ENCODE measurements at regions not wholly inside any gene's neighbourhood (a gene's known extent, or its start where the extent isn't known, plus 50 kb on each side); places are given as distances from the start of the nearest gene placed in this dataset.

DNA sequence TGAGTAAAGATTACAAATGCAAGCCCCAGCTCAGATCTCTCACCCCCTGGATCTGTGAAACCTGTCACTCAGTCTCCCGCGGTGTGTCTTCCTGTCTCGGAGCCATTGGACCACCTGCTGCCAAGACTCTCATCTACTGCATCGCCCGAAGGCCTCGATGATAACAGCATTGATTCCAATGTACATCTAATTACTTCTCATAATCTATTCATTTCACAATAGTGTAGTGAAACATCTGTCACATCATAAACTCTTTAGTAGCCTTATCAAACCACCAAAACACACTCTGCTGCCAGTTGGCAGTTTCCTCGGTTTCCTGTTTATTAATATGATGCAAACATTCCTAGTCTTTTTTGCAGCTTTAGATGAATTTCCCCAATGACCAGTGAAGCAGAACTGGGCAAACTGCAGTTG is 220.3 kb downstream of the POU4F1 start:
- DNase-seq (ENCODE audit: low read depth), result no peak
- no peak overlapping the region for H3K4me3 ChIP-seq (ENCODE audit: low read depth, low read length)
- TF ChIP-seq, protein P1, sequence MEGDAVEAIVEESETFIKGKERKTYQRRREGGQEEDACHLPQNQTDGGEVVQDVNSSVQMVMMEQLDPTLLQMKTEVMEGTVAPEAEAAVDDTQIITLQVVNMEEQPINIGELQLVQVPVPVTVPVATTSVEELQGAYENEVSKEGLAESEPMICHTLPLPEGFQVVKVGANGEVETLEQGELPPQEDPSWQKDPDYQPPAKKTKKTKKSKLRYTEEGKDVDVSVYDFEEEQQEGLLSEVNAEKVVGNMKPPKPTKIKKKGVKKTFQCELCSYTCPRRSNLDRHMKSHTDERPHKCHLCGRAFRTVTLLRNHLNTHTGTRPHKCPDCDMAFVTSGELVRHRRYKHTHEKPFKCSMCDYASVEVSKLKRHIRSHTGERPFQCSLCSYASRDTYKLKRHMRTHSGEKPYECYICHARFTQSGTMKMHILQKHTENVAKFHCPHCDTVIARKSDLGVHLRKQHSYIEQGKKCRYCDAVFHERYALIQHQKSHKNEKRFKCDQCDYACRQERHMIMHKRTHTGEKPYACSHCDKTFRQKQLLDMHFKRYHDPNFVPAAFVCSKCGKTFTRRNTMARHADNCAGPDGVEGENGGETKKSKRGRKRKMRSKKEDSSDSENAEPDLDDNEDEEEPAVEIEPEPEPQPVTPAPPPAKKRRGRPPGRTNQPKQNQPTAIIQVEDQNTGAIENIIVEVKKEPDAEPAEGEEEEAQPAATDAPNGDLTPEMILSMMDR (IDR thresholded peaks at IDR 0.05; ENCODE audit: control insufficient read depth, extremely low read depth, insufficient read depth), result no peak

DNA sequence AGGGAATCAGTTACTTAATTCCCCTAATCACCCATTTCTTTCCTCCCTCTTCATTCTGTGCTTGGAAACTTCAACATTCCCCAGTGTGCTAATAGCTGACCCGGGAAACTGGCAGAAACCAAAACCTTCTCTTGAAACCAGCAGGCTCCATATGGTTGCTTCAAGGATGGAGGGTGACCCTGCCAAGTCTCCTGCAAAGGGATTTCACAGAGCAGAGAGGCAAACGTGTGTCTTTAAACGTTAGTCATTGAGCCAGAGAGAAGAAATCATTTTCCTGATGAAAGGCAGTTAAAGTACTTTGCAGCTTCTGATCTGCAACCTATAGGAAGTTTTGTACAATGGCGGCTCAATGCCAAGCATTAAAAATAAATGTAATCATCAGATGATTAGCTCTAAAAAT is 220.9 kb downstream of the POU4F1 start:
- DNase-seq (ENCODE audit: low read depth), result no peak
- TF ChIP-seq, protein P1 (IDR thresholded peaks at IDR 0.05; ENCODE audit: control insufficient read depth, extremely low read depth, insufficient read depth), result no peak
- H3K4me3 ChIP-seq (ENCODE audit: low read depth, low read length), result no peak overlapping the region

- TF ChIP-seq, protein P1 (IDR thresholded peaks at IDR 0.05; ENCODE audit: control insufficient read depth, extremely low read depth, insufficient read depth), result no peak
- DNase-seq (ENCODE audit: low read depth), result no peak
- H3K4me3 ChIP-seq (ENCODE audit: low read depth, low read length), result no peak overlapping the region
Observed at GRCh38 chr13:78376822-78377221, 226.5 kb downstream of the POU4F1 start.

- H3K4me3 ChIP-seq (ENCODE audit: low read depth, low read length), result no peak overlapping the region
- TF ChIP-seq, protein P1 (IDR thresholded peaks at IDR 0.05; ENCODE audit: control insufficient read depth, extremely low read depth, insufficient read depth), result no peak
- DNase-seq (ENCODE audit: low read depth), result no peak
Observed at GRCh38 chr13:78376033-78376432, 227.3 kb downstream of the POU4F1 start.

DNA sequence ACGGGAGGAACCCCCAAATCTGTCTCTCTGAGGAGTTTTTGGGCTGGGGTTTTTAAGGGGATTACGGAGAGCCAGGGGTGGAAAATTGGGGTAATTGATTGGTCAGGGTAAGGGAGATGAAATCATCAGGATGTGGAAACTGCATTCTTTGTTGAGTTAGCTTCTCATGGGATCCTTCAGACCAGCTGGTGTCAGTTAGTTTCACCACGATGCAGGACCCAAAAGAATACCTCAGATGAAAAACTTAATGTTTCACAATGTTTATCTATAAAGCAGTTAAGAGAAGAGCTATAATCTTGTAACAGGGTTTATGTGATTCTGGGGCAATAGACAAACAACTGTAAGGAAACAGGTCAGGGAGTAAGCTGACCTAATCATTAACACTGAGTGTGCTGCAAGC is 230.8 kb downstream of the POU4F1 start:
- H3K4me3 ChIP-seq (ENCODE audit: low read depth, low read length), result no peak overlapping the region
- TF ChIP-seq, protein P1 (IDR thresholded peaks at IDR 0.05; ENCODE audit: control insufficient read depth, extremely low read depth, insufficient read depth), result no peak
- peak; percentile 77 for DNase-seq (ENCODE audit: low read depth)

DNA sequence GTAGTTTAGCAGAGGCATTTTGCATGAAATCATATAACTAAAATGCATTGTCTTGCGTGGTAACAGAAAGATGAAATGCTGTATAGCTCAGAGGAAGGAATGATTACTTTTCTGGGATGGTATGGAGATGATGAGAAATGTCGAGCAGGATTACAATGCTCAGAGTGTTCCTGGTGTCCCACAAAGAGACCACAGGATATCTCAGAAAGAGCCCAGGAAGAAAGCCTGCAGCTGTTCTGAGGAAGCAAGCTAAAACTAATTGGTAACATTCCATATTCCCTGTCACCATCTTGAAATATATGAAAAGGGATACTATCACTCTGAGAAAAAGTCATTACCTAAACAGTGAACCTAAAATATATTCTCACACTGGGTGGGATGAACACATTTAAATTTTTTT is 233.1 kb downstream of the POU4F1 start:
- TF ChIP-seq, protein P1 (IDR thresholded peaks at IDR 0.05; ENCODE audit: control insufficient read depth, extremely low read depth, insufficient read depth), result no peak
- no peak for DNase-seq (ENCODE audit: low read depth)
- H3K4me3 ChIP-seq (ENCODE audit: low read depth, low read length), result no peak overlapping the region

GRCh38 chr13:78364711-78365110 is 238.6 kb downstream of the POU4F1 start:
- DNase-seq (ENCODE audit: low read depth), result no peak
- TF ChIP-seq, protein P1 (IDR thresholded peaks at IDR 0.05; ENCODE audit: control insufficient read depth, extremely low read depth, insufficient read depth), result no peak
- H3K4me3 ChIP-seq (ENCODE audit: low read depth, low read length), result no peak overlapping the region

Measured in LNCaP clone FGC (cell line).